GM13976 (cell line): ENCODE measurements at regions not wholly inside any gene's neighbourhood (a gene's known extent, or its start where the extent isn't known, plus 50 kb on each side); places are given as distances from the start of the nearest gene placed in this dataset.
A peak's percentile ranks its signal among the peaks of the same experiment; 100 is the strongest.

ENCODE experiments used
- DNase-seq: peaks from one replicate; pipeline ENCODE4 v3.0.0; 2012; ENCODE audit warnings: low spot score
- CTCF ChIP-seq: IDR thresholded peaks from 2 replicates; pipeline ENCODE4 v1.5.1; 2012; ENCODE audit warnings: borderline replicate concordance, mild to moderate bottlenecking; ENCODE audit not compliant: insufficient read depth; ENCODE audit errors: extremely low read depth, missing control alignments, control extremely low read depth
- in situ Hi-C: fragments of 300-500 bp; cut with MboI; formaldehyde crosslinking; loops from one replicate; pipeline ENCODE4 v1.12.0; 2022; ENCODE audit warnings: low sequenced_read_pairs, mixed read lengths, inconsistent platforms; ENCODE audit not compliant: unreplicated experiment

- DNase-seq: no peak
- in situ Hi-C loops: no loop called here
- TF ChIP-seq CTCF: no peak
Observed at GRCh38 chr14:87407344-87407743, 585.6 kb downstream of the GALC start.

- in situ Hi-C loops: no loop called here
- DNase-seq: no peak
- no peak for TF ChIP-seq CTCF
Observed at GRCh38 chr14:87405563-87405962, 587.4 kb downstream of the GALC start.

GRCh38 chr14:87397499-87397898, 595.5 kb downstream of the GALC start:
- no peak for TF ChIP-seq CTCF
- in situ Hi-C loops: no loop called here
- peak; percentile 3 for DNase-seq

- in situ Hi-C loops: no loop called here
- no peak for DNase-seq
- TF ChIP-seq CTCF: no peak
Observed at GRCh38 chr14:87391066-87391465, 601.9 kb downstream of the GALC start.

GRCh38 chr14:87388946-87389345, 604.0 kb downstream of the GALC start:
- no peak for TF ChIP-seq CTCF
- in situ Hi-C loops: no loop called here
- DNase-seq: no peak

GRCh38 chr14:87387806-87388205, 605.2 kb downstream of the GALC start:
- in situ Hi-C loops: no loop called here
- DNase-seq: no peak
- TF ChIP-seq CTCF: no peak

GRCh38 chr14:87386524-87386923, 606.5 kb downstream of the GALC start:
- no peak for DNase-seq
- no peak for TF ChIP-seq CTCF
- in situ Hi-C loops: no loop called here
